NT2/D1 (cell line): ENCODE measurements at regions not wholly inside any gene's neighbourhood (a gene's known extent, or its start where the extent isn't known, plus 50 kb on each side); places are given as distances from the start of the nearest gene placed in this dataset.

Experiments used
- SUZ12 ChIP-seq: IDR thresholded peaks from 2 replicates; pipeline ENCODE4 v1.6.1; 2011; ENCODE audit not compliant: insufficient read length, insufficient read depth; ENCODE audit errors: extremely low read depth
- YY1 ChIP-seq: IDR thresholded peaks from 2 replicates; pipeline ENCODE4 v1.6.1; 2011; ENCODE audit not compliant: insufficient read length, insufficient read depth
- ZNF274 ChIP-seq: IDR thresholded peaks from 2 replicates; pipeline ENCODE4 v1.6.1; 2011; ENCODE audit warnings: mild to moderate bottlenecking, low read depth, low read length

GRCh38 chr15:69648212-69648611, 195.6 kb downstream of the RPLP1 start:
- no peak for TF ChIP-seq SUZ12
- no peak for TF ChIP-seq YY1
- no peak for TF ChIP-seq ZNF274
